Loucy (cell line): ENCODE measurements at regions not wholly inside any gene's neighbourhood (a gene's known extent, or its start where the extent isn't known, plus 50 kb on each side); places are given as distances from the start of the nearest gene placed in this dataset.

ENCODE experiments used
- H2AFZ ChIP-seq: fragments of 200-600 bp; sonication (generic); 2 replicates; pipeline ENCODE4 v1.6.0; 2016; ENCODE audit warnings: antibody characterized with exemption, mild to moderate bottlenecking, low read length, moderate library complexity
- H3F3A ChIP-seq: fragments of 200-600 bp; 2 replicates; pipeline ENCODE4 v1.6.0; 2016; ENCODE audit warnings: antibody characterized with exemption, low read depth, mild to moderate bottlenecking
- H3K27me3 ChIP-seq: fragments of 200-600 bp; sonication (generic); 2 replicates; pipeline ENCODE4 v1.6.1; 2014; ENCODE audit warnings: low read length, mild to moderate bottlenecking; ENCODE audit not compliant: insufficient read depth, poor library complexity, severe bottlenecking
- H3K36me3 ChIP-seq: fragments of 200-600 bp; sonication (generic); 2 replicates; pipeline ENCODE4 v1.6.1; 2016; ENCODE audit warnings: low read length; ENCODE audit not compliant: insufficient read depth
- H3K4me1 ChIP-seq: fragments of 200-600 bp; sonication (generic); 2 replicates; pipeline ENCODE4 v1.5.1; 2014; ENCODE audit warnings: low read length, mild to moderate bottlenecking; ENCODE audit not compliant: insufficient read depth, poor library complexity, severe bottlenecking
- H3K4me2 ChIP-seq: fragments of 200-600 bp; sonication (generic); 2 replicates; pipeline ENCODE4 v1.6.0; 2014; ENCODE audit warnings: antibody characterized with exemption, low read length, low read depth, mild to moderate bottlenecking; ENCODE audit not compliant: poor library complexity, severe bottlenecking
- H3K4me3 ChIP-seq: fragments of 200-600 bp; sonication (generic); 2 replicates; pipeline ENCODE4 v1.5.1; 2014; ENCODE audit warnings: low read length, mild to moderate bottlenecking, mixed read lengths; ENCODE audit not compliant: poor library complexity, severe bottlenecking
- H3K79me2 ChIP-seq: fragments of 200-600 bp; sonication (generic); 2 replicates; pipeline ENCODE4 v1.6.1; 2014; ENCODE audit warnings: low read length; ENCODE audit not compliant: insufficient read depth
- H3K9ac ChIP-seq: fragments of 200-600 bp; sonication (generic); 2 replicates; pipeline ENCODE4 v1.6.0; 2014; ENCODE audit warnings: mild to moderate bottlenecking, low read depth, low read length, moderate library complexity; ENCODE audit not compliant: poor library complexity, severe bottlenecking
- H3K9me2 ChIP-seq: fragments of 200-600 bp; sonication (generic); replicated peaks from 2 replicates; pipeline ENCODE4 v1.6.1; 2016; ENCODE audit warnings: low read depth, low read length, mixed read lengths
- H3K9me3 ChIP-seq: fragments of 200-600 bp; sonication (generic); 2 replicates; pipeline ENCODE4 v1.6.1; 2014; ENCODE audit warnings: mild to moderate bottlenecking, antibody characterized with exemption, low read length, low read depth; ENCODE audit not compliant: insufficient read depth
- H4K20me1 ChIP-seq: fragments of 200-600 bp; sonication (generic); 2 replicates; pipeline ENCODE4 v1.6.0; 2014; ENCODE audit warnings: antibody characterized with exemption, low read length, mild to moderate bottlenecking; ENCODE audit not compliant: insufficient read depth, poor library complexity, severe bottlenecking
- EZH2phosphoT487 ChIP-seq: fragments of 200-600 bp; IDR thresholded peaks from 2 replicates; pipeline ENCODE4 v1.6.1; 2018; ENCODE audit warnings: antibody characterized with exemption, mild to moderate bottlenecking, moderate library complexity, borderline replicate concordance
- TF ChIP-seq, protein P1 (sequence below): fragments of 200-600 bp; sonication (generic); conservative IDR thresholded peaks from 2 replicates; pipeline ENCODE4 v1.5.1; 2014; ENCODE audit warnings: mild to moderate bottlenecking, antibody characterized with exemption, low read length

DNA sequence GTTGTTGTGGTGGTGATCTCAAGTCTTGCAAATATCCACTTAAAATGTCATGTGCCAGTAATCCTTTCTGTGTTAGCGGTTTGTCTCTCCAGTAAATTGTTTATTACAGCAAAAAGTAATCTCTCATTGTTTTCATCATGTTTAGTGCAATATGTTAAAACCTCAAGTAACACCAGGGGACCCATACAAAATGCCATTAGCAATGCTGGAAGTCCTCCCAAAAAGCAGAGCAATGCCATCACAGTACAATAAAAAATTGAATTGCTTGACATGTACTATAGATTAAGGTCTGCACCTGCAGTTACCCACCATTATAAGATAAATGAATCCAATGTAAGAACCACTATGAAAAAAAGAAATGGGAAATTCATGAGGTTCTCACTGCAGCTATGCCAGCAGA lies 1606.5 kb downstream of the BRINP3 start:
- no peak overlapping the region for H3K4me2 ChIP-seq
- H2AFZ ChIP-seq = no peak overlapping the region
- no peak overlapping the region for H3K4me3 ChIP-seq
- no peaks in the 10 kb centered on the region for H3K4me1 ChIP-seq
- H3K9ac ChIP-seq = no peak overlapping the region
- no peaks in the 10 kb centered on the region for H3K79me2 ChIP-seq
- no peaks in the 10 kb centered on the region for H3K9me3 ChIP-seq
- no peaks in the 10 kb centered on the region for H4K20me1 ChIP-seq
- H3K36me3 ChIP-seq = no peaks in the 10 kb centered on the region
- no peaks in the 10 kb centered on the region for H3K9me2 ChIP-seq
- H3K27me3 ChIP-seq = no peaks in the 10 kb centered on the region
- no peaks in the 10 kb centered on the region for H3F3A ChIP-seq
- TF ChIP-seq, protein P1, sequence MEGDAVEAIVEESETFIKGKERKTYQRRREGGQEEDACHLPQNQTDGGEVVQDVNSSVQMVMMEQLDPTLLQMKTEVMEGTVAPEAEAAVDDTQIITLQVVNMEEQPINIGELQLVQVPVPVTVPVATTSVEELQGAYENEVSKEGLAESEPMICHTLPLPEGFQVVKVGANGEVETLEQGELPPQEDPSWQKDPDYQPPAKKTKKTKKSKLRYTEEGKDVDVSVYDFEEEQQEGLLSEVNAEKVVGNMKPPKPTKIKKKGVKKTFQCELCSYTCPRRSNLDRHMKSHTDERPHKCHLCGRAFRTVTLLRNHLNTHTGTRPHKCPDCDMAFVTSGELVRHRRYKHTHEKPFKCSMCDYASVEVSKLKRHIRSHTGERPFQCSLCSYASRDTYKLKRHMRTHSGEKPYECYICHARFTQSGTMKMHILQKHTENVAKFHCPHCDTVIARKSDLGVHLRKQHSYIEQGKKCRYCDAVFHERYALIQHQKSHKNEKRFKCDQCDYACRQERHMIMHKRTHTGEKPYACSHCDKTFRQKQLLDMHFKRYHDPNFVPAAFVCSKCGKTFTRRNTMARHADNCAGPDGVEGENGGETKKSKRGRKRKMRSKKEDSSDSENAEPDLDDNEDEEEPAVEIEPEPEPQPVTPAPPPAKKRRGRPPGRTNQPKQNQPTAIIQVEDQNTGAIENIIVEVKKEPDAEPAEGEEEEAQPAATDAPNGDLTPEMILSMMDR = no peak
- no peak for TF ChIP-seq EZH2phosphoT487

DNA sequence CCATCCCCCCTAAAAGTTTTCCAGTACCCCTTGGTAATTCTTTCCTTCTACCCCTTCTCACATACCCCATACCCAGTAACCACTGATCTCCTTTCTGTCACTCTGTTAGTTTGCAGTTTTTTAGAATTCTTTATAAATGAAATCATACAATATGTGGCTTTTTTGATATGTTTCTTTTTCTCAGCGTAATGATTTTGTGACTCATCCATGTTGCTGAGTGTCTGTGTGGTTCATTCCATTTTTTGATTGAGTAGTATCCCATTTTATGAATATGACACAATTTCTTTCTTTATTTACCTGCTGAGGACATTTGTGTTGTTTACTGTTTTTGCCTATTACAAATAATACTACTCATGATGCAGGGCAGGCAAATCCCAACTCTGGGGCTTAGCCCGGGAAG lies 1605.3 kb downstream of the BRINP3 start:
- H3K4me1 ChIP-seq = no peaks in the 10 kb centered on the region
- H3K9ac ChIP-seq = no peak overlapping the region
- no peaks in the 10 kb centered on the region for H3K9me2 ChIP-seq
- H3K9me3 ChIP-seq = no peaks in the 10 kb centered on the region
- no peaks in the 10 kb centered on the region for H3K79me2 ChIP-seq
- no peak overlapping the region for H2AFZ ChIP-seq
- TF ChIP-seq, protein P1 = no peak
- TF ChIP-seq EZH2phosphoT487 = no peak
- no peak overlapping the region for H3K4me3 ChIP-seq
- no peaks in the 10 kb centered on the region for H4K20me1 ChIP-seq
- no peaks in the 10 kb centered on the region for H3K36me3 ChIP-seq
- no peak overlapping the region for H3K4me2 ChIP-seq
- no peaks in the 10 kb centered on the region for H3F3A ChIP-seq
- H3K27me3 ChIP-seq = no peaks in the 10 kb centered on the region

DNA sequence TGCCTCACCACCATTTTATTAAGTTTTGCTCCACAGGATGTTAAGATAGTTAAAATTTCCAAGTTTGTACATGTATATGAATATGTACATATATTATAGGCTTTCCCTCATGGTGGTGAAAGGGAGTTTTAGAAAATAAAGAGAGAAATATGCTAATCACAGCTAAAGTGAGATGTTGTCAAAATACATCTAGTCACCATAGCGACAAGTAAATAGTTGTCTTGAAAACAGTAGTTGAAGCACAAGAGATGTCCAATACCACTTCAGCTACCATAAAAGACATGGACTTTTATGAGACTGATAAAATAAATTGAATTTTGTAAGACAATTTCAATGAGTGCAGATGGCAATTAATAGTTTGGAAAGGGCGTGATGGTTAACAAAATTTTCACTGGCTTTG lies 1600.0 kb downstream of the BRINP3 start:
- H3K36me3 ChIP-seq = no peaks in the 10 kb centered on the region
- H4K20me1 ChIP-seq = no peaks in the 10 kb centered on the region
- no peaks in the 10 kb centered on the region for H3K79me2 ChIP-seq
- H3K27me3 ChIP-seq = no peaks in the 10 kb centered on the region
- H3F3A ChIP-seq = no peaks in the 10 kb centered on the region
- H3K9me2 ChIP-seq = no peaks in the 10 kb centered on the region
- no peak overlapping the region for H2AFZ ChIP-seq
- no peak overlapping the region for H3K9ac ChIP-seq
- H3K4me3 ChIP-seq = no peak overlapping the region
- TF ChIP-seq, protein P1 = no peak
- no peak for TF ChIP-seq EZH2phosphoT487
- no peaks in the 10 kb centered on the region for H3K4me1 ChIP-seq
- no peak overlapping the region for H3K4me2 ChIP-seq
- H3K9me3 ChIP-seq = no peaks in the 10 kb centered on the region
